ENCODE measurements at regions not wholly inside any gene's neighbourhood (a gene's known extent, or its start where the extent isn't known, plus 50 kb on each side); places are given as distances from the start of the nearest gene placed in this dataset.

GRCh38 chr11:56819916-56820315 is 71.4 kb upstream of the OR9G4 start:
- intact Hi-C loops (cut with DNase I), result no loop called here
- DNase-seq (ENCODE audit: low spot score), result no peak
- no peak for TF ChIP-seq CTCF (IDR thresholded peaks at IDR 0.05)
- no peak for TF ChIP-seq POLR2AphosphoS5 (IDR thresholded peaks at IDR 0.05)
- no peak for TF ChIP-seq POLR2A (IDR thresholded peaks at IDR 0.05)
- Histone ChIP-seq H3K27ac (no peak overlapping the region), H3K36me3 (no peaks in the 10 kb centered on the region), H3K27me3 (replicated peaks; ENCODE audit: insufficient read depth) (no peaks in the 10 kb centered on the region), H3K4me3 (no peak overlapping the region), H3K4me1 (replicated peaks) (no peaks in the 10 kb centered on the region), H3K9me3 (no peaks in the 10 kb centered on the region)
- 88% methylated on average over 2 of the region's 2 CpGs for WGBS

GRCh38 chr11:56817661-56818060 is 69.2 kb upstream of the OR9G4 start:
- 20% methylated on average over 3 of the region's 3 CpGs for WGBS
- no peak overlapping the region for H3K4me3 ChIP-seq
- H3K36me3 ChIP-seq, result no peaks in the 10 kb centered on the region
- TF ChIP-seq POLR2AphosphoS5 (IDR thresholded peaks at IDR 0.05) (no peak), POLR2A (IDR thresholded peaks at IDR 0.05) (no peak), CTCF (IDR thresholded peaks at IDR 0.05) (no peak)
- H3K27me3 ChIP-seq (replicated peaks; ENCODE audit: insufficient read depth), result no peaks in the 10 kb centered on the region
- H3K4me1 ChIP-seq (replicated peaks), result no peaks in the 10 kb centered on the region
- no peak for DNase-seq (ENCODE audit: low spot score)
- H3K27ac ChIP-seq, result no peak overlapping the region
- intact Hi-C loops (cut with DNase I), result no loop called here
- H3K9me3 ChIP-seq, result no peaks in the 10 kb centered on the region

GRCh38 chr11:56816259-56816658 is 67.8 kb upstream of the OR9G4 start:
- DNase-seq (ENCODE audit: low spot score), result no peak
- 53% methylated on average over 2 of the region's 2 CpGs for WGBS
- H3K9me3 ChIP-seq, result no peaks in the 10 kb centered on the region
- no peak overlapping the region for H3K27ac ChIP-seq
- intact Hi-C loops (cut with DNase I), result no loop called here
- H3K27me3 ChIP-seq (replicated peaks; ENCODE audit: insufficient read depth), result no peaks in the 10 kb centered on the region
- H3K4me1 ChIP-seq (replicated peaks), result no peaks in the 10 kb centered on the region
- no peaks in the 10 kb centered on the region for H3K36me3 ChIP-seq
- H3K4me3 ChIP-seq, result no peak overlapping the region
- TF ChIP-seq CTCF (IDR thresholded peaks at IDR 0.05) (no peak), POLR2A (IDR thresholded peaks at IDR 0.05) (no peak), POLR2AphosphoS5 (IDR thresholded peaks at IDR 0.05) (no peak)

GRCh38 chr11:56808326-56808725 is 59.8 kb upstream of the OR9G4 start:
- no peaks in the 10 kb centered on the region for H3K36me3 ChIP-seq
- H3K4me1 ChIP-seq (replicated peaks), result no peaks in the 10 kb centered on the region
- H3K9me3 ChIP-seq, result no peaks in the 10 kb centered on the region
- no peaks in the 10 kb centered on the region for H3K27me3 ChIP-seq (replicated peaks; ENCODE audit: insufficient read depth)
- no peak for DNase-seq (ENCODE audit: low spot score)
- intact Hi-C loops (cut with DNase I), result no loop called here
- WGBS, result 78% methylated on average over 1 of the region's 1 CpG
- TF ChIP-seq CTCF (IDR thresholded peaks at IDR 0.05) (no peak), POLR2AphosphoS5 (IDR thresholded peaks at IDR 0.05) (no peak), POLR2A (IDR thresholded peaks at IDR 0.05) (no peak)
- no peak overlapping the region for H3K27ac ChIP-seq
- no peak overlapping the region for H3K4me3 ChIP-seq

- no peaks in the 10 kb centered on the region for H3K9me3 ChIP-seq
- intact Hi-C loops (cut with DNase I), result no loop called here
- no peaks in the 10 kb centered on the region for H3K27me3 ChIP-seq (replicated peaks; ENCODE audit: insufficient read depth)
- no peak overlapping the region for H3K27ac ChIP-seq
- no peak for DNase-seq (ENCODE audit: low spot score)
- no peak for TF ChIP-seq CTCF (IDR thresholded peaks at IDR 0.05)
- no peaks in the 10 kb centered on the region for H3K36me3 ChIP-seq
- H3K4me1 ChIP-seq (replicated peaks), result no peaks in the 10 kb centered on the region
- WGBS, result 65% methylated on average over 4 of the region's 4 CpGs
- H3K4me3 ChIP-seq, result no peak overlapping the region
Observed at GRCh38 chr11:56799691-56800210, 51.3 kb upstream of the OR9G4 start.

All from prostate gland (tissue), 2 donors.